Liver (tissue), 3 donors: ENCODE measurements at regions not wholly inside any gene's neighbourhood (a gene's known extent, or its start where the extent isn't known, plus 50 kb on each side); places are given as distances from the start of the nearest gene placed in this dataset.

Experiments
- CTCF ChIP-seq: fragments of 150-350 bp; IDR thresholded peaks from 2 replicates; pipeline ENCODE4 v1.5.1; 2017; ENCODE audit warnings: improper control_type of control experiment, low read depth, low read length; ENCODE audit not compliant: missing input control
- EGR1 ChIP-seq, 2 donors: IDR thresholded peaks; 2 replicates each; pipeline ENCODE4 v1.6.1; 2016 to 2018; ENCODE audit warnings: antibody characterized with exemption in 2 of 2, low read depth in 2 of 2
- GABPA ChIP-seq, 2 donors: IDR thresholded peaks in 1 of 2; conservative IDR thresholded peaks in 1 of 2; 2 replicates each; pipeline ENCODE4 v1.6.1; 2016; ENCODE audit warnings: antibody characterized with exemption in 2 of 2, mild to moderate bottlenecking in 1 of 2, moderate library complexity in 1 of 2
- JUND ChIP-seq, 2 donors: IDR thresholded peaks; 2 replicates each; pipeline ENCODE4 v1.6.1; 2016; ENCODE audit warnings: antibody characterized with exemption in 2 of 2
- MAX ChIP-seq: IDR thresholded peaks from 2 replicates; pipeline ENCODE4 v1.6.1; 2016; ENCODE audit warnings: antibody characterized with exemption
- SP1 ChIP-seq: IDR thresholded peaks from 2 replicates; pipeline ENCODE4 v1.6.1; 2018; ENCODE audit warnings: antibody characterized with exemption, mild to moderate bottlenecking
- TAF1 ChIP-seq: conservative IDR thresholded peaks from 2 replicates; pipeline ENCODE4 v1.6.1; 2016; ENCODE audit warnings: antibody characterized with exemption, mild to moderate bottlenecking
- YY1 ChIP-seq: IDR thresholded peaks from 2 replicates; pipeline ENCODE4 v1.6.1; 2016; ENCODE audit warnings: antibody characterized with exemption, mild to moderate bottlenecking
- ZBTB33 ChIP-seq: IDR thresholded peaks from 2 replicates; pipeline ENCODE4 v1.6.1; 2016; ENCODE audit warnings: antibody characterized with exemption
- donor health status: healthy.
- donor health status: healthy.

DNA sequence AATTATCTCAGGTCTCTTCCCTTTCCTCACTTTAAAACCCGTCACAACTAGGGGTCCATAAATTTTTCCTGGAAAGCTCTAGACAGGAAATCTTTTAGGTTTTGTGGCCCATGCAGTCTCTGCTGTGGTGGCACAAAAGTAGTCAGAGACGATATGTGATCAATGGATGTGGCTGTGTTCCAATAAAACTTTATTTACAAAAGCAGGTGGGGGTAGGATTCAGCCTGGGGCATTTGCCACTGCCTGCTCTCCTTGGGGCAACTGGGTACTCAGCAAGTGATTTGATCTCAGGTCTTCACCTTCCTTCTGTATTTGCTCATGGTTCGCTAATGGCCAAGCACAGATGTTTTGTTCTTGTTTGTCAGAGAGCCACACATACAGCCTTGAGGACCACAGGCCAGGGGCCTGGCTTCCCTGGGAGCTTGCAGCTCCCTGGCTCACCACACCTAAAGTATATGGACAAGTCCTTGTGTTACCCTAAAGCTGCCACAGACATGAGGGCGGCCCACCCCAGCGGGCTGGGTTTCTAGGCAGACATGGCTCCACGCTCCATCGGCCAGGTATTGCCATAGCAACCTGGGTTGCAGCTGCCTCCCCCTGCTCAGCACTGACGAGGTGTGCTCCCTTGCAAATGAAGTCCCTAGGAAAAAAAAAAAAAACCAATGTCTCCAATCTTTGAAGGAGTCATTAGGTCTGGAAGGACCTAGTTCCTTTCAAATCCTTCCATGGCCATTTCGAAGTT is 89.7 kb upstream of the YWHAQ start:
- no peak for TF ChIP-seq CTCF
- TF ChIP-seq SP1: no peak
- TF ChIP-seq EGR1 (IDR thresholded peaks at IDR 0.05; ENCODE audit: low read depth in 2 of 2): no peak
- no peak for TF ChIP-seq ZBTB33
- no peak for TF ChIP-seq TAF1
- no peak for TF ChIP-seq JUND (IDR thresholded peaks at IDR 0.05)
- TF ChIP-seq MAX: no peak
- no peak for TF ChIP-seq YY1
- no peak for TF ChIP-seq GABPA (IDR thresholded peaks at IDR 0.05 in 1 of 2, conservative IDR thresholded peaks at IDR 0.05 in 1 of 2)
